ENCODE measurements at regions not wholly inside any gene's neighbourhood (a gene's known extent, or its start where the extent isn't known, plus 50 kb on each side); places are given as distances from the start of the nearest gene placed in this dataset.
A peak's percentile ranks its signal among the peaks of the same experiment; 100 is the strongest.

GRCh38 chr15:70477750-70478250, 285.6 kb downstream of the UACA start:
- H3K9me3 ChIP-seq: no peaks in the 10 kb centered on the region

GRCh38 chr15:70476441-70476840, 286.9 kb downstream of the UACA start:
- no peaks in the 10 kb centered on the region for H3K27me3 ChIP-seq
- H3K4me1 ChIP-seq: peaks cover 30% of the 10 kb centered on the region
- H3K4me3 ChIP-seq: no peak overlapping the region
- no peaks in the 10 kb centered on the region for H3K9me3 ChIP-seq
- no peaks in the 10 kb centered on the region for H3K36me3 ChIP-seq
- no peak for DNase-seq (ENCODE audit: extremely low spot score in 2 of 2)
- TF ChIP-seq CTCF (IDR thresholded peaks at IDR 0.05) (no peak), POLR2A (IDR thresholded peaks at IDR 0.05) (no peak), POLR2AphosphoS5 (IDR thresholded peaks at IDR 0.05; ENCODE audit: insufficient read depth in 1 of 2, low read depth in 1 of 2) (no peak)
- H3K27ac ChIP-seq: no peak overlapping the region
- intact Hi-C loops (cut with DNase I): loop anchor here (10.0 kb wide), 2 partner anchors 152 to 382 kb away; partner anchors contain the start of gene TLE3

More at GRCh38 chr15:70477750-70478250, 285.6 kb downstream of the UACA start:
- DNase-seq (ENCODE audit: extremely low spot score in 2 of 2): no peak
- H3K4me3 ChIP-seq: no peak overlapping the region
- peaks cover 30% of the 10 kb centered on the region for H3K4me1 ChIP-seq
- H3K27me3 ChIP-seq: no peaks in the 10 kb centered on the region
- H3K36me3 ChIP-seq: no peaks in the 10 kb centered on the region
- no peak overlapping the region for H3K27ac ChIP-seq
- no peak for TF ChIP-seq POLR2AphosphoS5 (IDR thresholded peaks at IDR 0.05; ENCODE audit: insufficient read depth in 1 of 2, low read depth in 1 of 2)
- no peak for TF ChIP-seq CTCF (IDR thresholded peaks at IDR 0.05)
- TF ChIP-seq POLR2A (IDR thresholded peaks at IDR 0.05): no peak
- intact Hi-C loops (cut with DNase I): loop anchor here (10.0 kb wide), 2 partner anchors 153 to 383 kb away; partner anchors contain the start of gene TLE3

- peaks cover 30% of the 10 kb centered on the region for H3K4me1 ChIP-seq
- no peak overlapping the region for H3K4me3 ChIP-seq
- DNase-seq (ENCODE audit: extremely low spot score in 2 of 2): no peak
- intact Hi-C loops (cut with DNase I): loop anchor here (10.0 kb wide), 2 partner anchors 151 to 381 kb away; partner anchors contain the start of gene TLE3
- H3K9me3 ChIP-seq: no peaks in the 10 kb centered on the region
- H3K36me3 ChIP-seq: no peaks in the 10 kb centered on the region
- H3K27ac ChIP-seq: peak overlapping the region; percentile 51
- TF ChIP-seq CTCF (IDR thresholded peaks at IDR 0.05) (no peak), POLR2A (IDR thresholded peaks at IDR 0.05) (no peak), POLR2AphosphoS5 (IDR thresholded peaks at IDR 0.05; ENCODE audit: insufficient read depth in 1 of 2, low read depth in 1 of 2) (no peak)
- H3K27me3 ChIP-seq: no peaks in the 10 kb centered on the region
Observed at GRCh38 chr15:70475921-70476320, 287.4 kb downstream of the UACA start.

GRCh38 chr15:70475407-70475781, 288.0 kb downstream of the UACA start:
- TF ChIP-seq CTCF (IDR thresholded peaks at IDR 0.05): no peak
- no peak for TF ChIP-seq POLR2AphosphoS5 (IDR thresholded peaks at IDR 0.05; ENCODE audit: insufficient read depth in 1 of 2, low read depth in 1 of 2)
- no peak for TF ChIP-seq POLR2A (IDR thresholded peaks at IDR 0.05)
- peaks cover 30% of the 10 kb centered on the region for H3K4me1 ChIP-seq
- peak overlapping the region; percentile 10 to 38 for H3K4me3 ChIP-seq
- DNase-seq (ENCODE audit: extremely low spot score in 2 of 2): no peak
- H3K27ac ChIP-seq: peak overlapping the region; percentile 51
- no peaks in the 10 kb centered on the region for H3K27me3 ChIP-seq
- intact Hi-C loops (cut with DNase I): loop anchor here (10.0 kb wide), 2 partner anchors 151 to 381 kb away; partner anchors contain the start of gene TLE3
- H3K9me3 ChIP-seq: no peaks in the 10 kb centered on the region
- H3K36me3 ChIP-seq: no peaks in the 10 kb centered on the region
